ENCODE measurements at regions not wholly inside any gene's neighbourhood (a gene's known extent, or its start where the extent isn't known, plus 50 kb on each side); places are given as distances from the start of the nearest gene placed in this dataset.
"Not testable (repeated sequence)": the region's sequence is repeated elsewhere in the genome, so short reads cannot be mapped to it uniquely, and the experiment has no call there.

- H3K27me3 Mint-ChIP-seq; H3K27ac Mint-ChIP-seq; DNase-seq; H3K4me1 Mint-ChIP-seq; ATAC-seq (ENCODE audit: low read depth); H3K36me3 Mint-ChIP-seq; H3K9me3 Mint-ChIP-seq; H3K4me3 Mint-ChIP-seq; POLR2A ChIA-PET: not testable (repeated sequence)
Measured at GRCh38 chr15:20207607-20208006, 334.0 kb downstream of the GOLGA6L6 start.

- H3K27ac Mint-ChIP-seq; POLR2A ChIA-PET; H3K4me1 Mint-ChIP-seq; ATAC-seq (ENCODE audit: low read depth); H3K9me3 Mint-ChIP-seq; H3K27me3 Mint-ChIP-seq; H3K4me3 Mint-ChIP-seq; H3K36me3 Mint-ChIP-seq; DNase-seq: not testable (repeated sequence)
Measured at GRCh38 chr15:20207198-20207597, 334.4 kb downstream of the GOLGA6L6 start.

- H3K4me1 Mint-ChIP-seq; DNase-seq; H3K27ac Mint-ChIP-seq; H3K36me3 Mint-ChIP-seq; ATAC-seq (ENCODE audit: low read depth); H3K27me3 Mint-ChIP-seq; H3K4me3 Mint-ChIP-seq; H3K9me3 Mint-ChIP-seq; POLR2A ChIA-PET: not testable (repeated sequence)
Measured at GRCh38 chr15:20204177-20204866, 337.3 kb downstream of the GOLGA6L6 start.

- POLR2A ChIA-PET; ATAC-seq (ENCODE audit: low read depth); H3K27me3 Mint-ChIP-seq; H3K36me3 Mint-ChIP-seq; DNase-seq; H3K4me3 Mint-ChIP-seq; H3K9me3 Mint-ChIP-seq; H3K27ac Mint-ChIP-seq; H3K4me1 Mint-ChIP-seq: not testable (repeated sequence)
Measured at GRCh38 chr15:20203649-20204150, 337.9 kb downstream of the GOLGA6L6 start.

GRCh38 chr15:20194591-20195198, 346.9 kb downstream of the GOLGA6L6 start:
- DNase-seq; POLR2A ChIA-PET; ATAC-seq (ENCODE audit: low read depth); H3K9me3 Mint-ChIP-seq; H3K4me3 Mint-ChIP-seq; H3K4me1 Mint-ChIP-seq; H3K27me3 Mint-ChIP-seq; H3K27ac Mint-ChIP-seq; H3K36me3 Mint-ChIP-seq: not testable (repeated sequence)

- DNase-seq: peak; percentile 47
- H3K27ac Mint-ChIP-seq, H3K36me3 Mint-ChIP-seq, H3K27me3 Mint-ChIP-seq, POLR2A ChIA-PET, H3K4me1 Mint-ChIP-seq, H3K9me3 Mint-ChIP-seq, H3K4me3 Mint-ChIP-seq: not testable (repeated sequence)
- ATAC-seq (ENCODE audit: low read depth): peak; percentile 96
Measured at GRCh38 chr15:20192982-20193929, 348.3 kb downstream of the GOLGA6L6 start.

- H3K4me1 Mint-ChIP-seq; H3K9me3 Mint-ChIP-seq; H3K4me3 Mint-ChIP-seq; H3K27ac Mint-ChIP-seq; H3K27me3 Mint-ChIP-seq; H3K36me3 Mint-ChIP-seq; DNase-seq; ATAC-seq (ENCODE audit: low read depth); POLR2A ChIA-PET: not testable (repeated sequence)
Measured at GRCh38 chr15:20191508-20192125, 350.0 kb downstream of the GOLGA6L6 start.

GRCh38 chr15:20188611-20189010, 353.0 kb downstream of the GOLGA6L6 start:
- ATAC-seq (ENCODE audit: low read depth); H3K36me3 Mint-ChIP-seq; POLR2A ChIA-PET; H3K4me3 Mint-ChIP-seq; DNase-seq; H3K9me3 Mint-ChIP-seq; H3K27me3 Mint-ChIP-seq; H3K27ac Mint-ChIP-seq; H3K4me1 Mint-ChIP-seq: not testable (repeated sequence)

- ATAC-seq (ENCODE audit: low read depth): not testable (repeated sequence)
Measured at GRCh38 chr15:20187370-20188355, 353.9 kb downstream of the GOLGA6L6 start.

GRCh38 chr15:20184879-20185278, 356.7 kb downstream of the GOLGA6L6 start:
- H3K27me3 Mint-ChIP-seq; H3K36me3 Mint-ChIP-seq; POLR2A ChIA-PET; H3K27ac Mint-ChIP-seq; H3K4me1 Mint-ChIP-seq; H3K4me3 Mint-ChIP-seq; DNase-seq; ATAC-seq (ENCODE audit: low read depth); H3K9me3 Mint-ChIP-seq: not testable (repeated sequence)

More at GRCh38 chr15:20187370-20188355, 353.9 kb downstream of the GOLGA6L6 start:
- H3K4me1 Mint-ChIP-seq, H3K36me3 Mint-ChIP-seq, POLR2A ChIA-PET, H3K27ac Mint-ChIP-seq, H3K27me3 Mint-ChIP-seq, DNase-seq, H3K9me3 Mint-ChIP-seq, H3K4me3 Mint-ChIP-seq: not testable (repeated sequence)

- H3K9me3 Mint-ChIP-seq; DNase-seq; ATAC-seq (ENCODE audit: low read depth); H3K36me3 Mint-ChIP-seq; H3K27me3 Mint-ChIP-seq; H3K27ac Mint-ChIP-seq; H3K4me3 Mint-ChIP-seq; POLR2A ChIA-PET; H3K4me1 Mint-ChIP-seq: not testable (repeated sequence)
Measured at GRCh38 chr15:20168221-20168620, 373.4 kb downstream of the GOLGA6L6 start.

- not testable (repeated sequence) for DNase-seq
Measured at GRCh38 chr15:20153528-20153927, 388.1 kb downstream of the GOLGA6L6 start.

More at GRCh38 chr15:20153528-20153927, 388.1 kb downstream of the GOLGA6L6 start:
- H3K36me3 Mint-ChIP-seq; H3K4me1 Mint-ChIP-seq; H3K4me3 Mint-ChIP-seq; H3K27ac Mint-ChIP-seq; POLR2A ChIA-PET; H3K9me3 Mint-ChIP-seq; H3K27me3 Mint-ChIP-seq; ATAC-seq (ENCODE audit: low read depth): not testable (repeated sequence)

Data from activated naive CD8-positive, alpha-beta T cell treated with anti-CD3 and anti-CD28 coated beads, Interleukin-2, amount 10 ng/mL, durations not matched to agents 7 days and 5 days (primary cell).